ENCODE measurements at regions not wholly inside any gene's neighbourhood (a gene's known extent, or its start where the extent isn't known, plus 50 kb on each side); places are given as distances from the start of the nearest gene placed in this dataset.

DNA sequence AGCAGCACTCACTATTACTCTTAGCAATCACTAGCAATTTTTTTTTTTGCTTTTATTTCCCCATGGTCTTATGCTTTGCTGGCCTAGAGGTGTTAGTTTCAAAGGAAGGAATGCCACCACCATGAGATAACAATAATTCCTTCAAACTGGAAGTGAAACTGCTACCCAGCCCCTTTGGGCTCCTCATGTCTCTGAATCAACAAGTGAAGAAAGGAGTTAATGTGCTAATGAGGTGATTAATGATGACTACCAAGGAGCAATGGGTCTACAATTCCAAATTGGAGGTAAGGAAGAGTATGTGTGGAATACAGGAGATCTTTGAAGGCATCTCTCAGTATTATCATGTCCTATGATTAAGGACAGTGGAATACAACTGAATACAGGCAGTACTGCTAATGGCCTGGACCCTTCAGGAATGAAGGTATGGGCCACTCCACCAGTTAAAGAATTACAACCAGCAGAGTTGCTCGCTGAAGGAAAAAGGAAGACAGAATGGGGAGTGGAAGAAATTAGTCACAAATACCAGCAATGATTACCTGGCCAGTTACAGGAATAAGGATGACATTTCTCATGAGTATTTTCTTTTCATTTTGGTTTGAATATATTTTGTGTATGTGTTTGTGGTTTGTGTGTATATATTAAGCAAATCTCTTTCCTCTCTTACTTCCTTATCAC lies 652.9 kb downstream of the ADGRL2 start:
- no peak for DNase-seq

DNA sequence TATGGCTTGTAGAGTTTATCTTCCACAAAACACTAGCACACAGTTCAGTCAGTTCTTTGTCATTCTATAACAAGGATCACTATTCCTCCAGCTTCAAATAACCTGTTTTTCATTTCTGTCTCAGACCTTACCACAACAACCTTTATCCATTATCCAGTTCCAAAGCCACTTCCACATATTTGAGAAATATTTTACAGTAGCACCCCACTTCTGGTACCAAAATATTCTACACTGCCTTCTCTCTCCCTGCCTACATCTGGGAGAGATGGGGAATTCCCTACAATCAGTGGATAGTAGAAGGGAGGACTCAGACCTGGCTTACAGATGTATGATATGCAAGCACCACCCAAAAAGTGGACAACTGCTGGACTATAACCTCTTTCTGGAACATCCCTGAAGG lies 651.4 kb downstream of the ADGRL2 start:
- no peak for DNase-seq

DNA sequence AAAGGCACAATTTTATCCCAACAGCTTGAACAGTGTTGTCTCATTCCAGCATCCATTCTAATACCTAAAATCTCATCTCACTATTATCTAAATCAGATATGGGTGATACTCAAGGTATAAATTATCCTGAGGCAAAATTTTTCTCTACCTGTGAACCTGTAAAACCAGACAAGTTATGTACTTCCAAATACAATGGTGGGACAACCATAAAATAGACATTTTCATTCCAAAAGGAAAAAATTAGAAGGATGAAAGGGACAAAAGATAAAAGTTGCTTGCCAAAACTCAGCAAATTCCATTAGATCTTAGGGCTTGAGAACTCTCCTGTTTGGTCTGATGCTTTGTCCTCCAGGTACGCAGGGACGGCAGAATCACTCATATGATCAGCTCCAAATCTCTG lies 650.5 kb downstream of the ADGRL2 start:
- no peak for DNase-seq

DNA sequence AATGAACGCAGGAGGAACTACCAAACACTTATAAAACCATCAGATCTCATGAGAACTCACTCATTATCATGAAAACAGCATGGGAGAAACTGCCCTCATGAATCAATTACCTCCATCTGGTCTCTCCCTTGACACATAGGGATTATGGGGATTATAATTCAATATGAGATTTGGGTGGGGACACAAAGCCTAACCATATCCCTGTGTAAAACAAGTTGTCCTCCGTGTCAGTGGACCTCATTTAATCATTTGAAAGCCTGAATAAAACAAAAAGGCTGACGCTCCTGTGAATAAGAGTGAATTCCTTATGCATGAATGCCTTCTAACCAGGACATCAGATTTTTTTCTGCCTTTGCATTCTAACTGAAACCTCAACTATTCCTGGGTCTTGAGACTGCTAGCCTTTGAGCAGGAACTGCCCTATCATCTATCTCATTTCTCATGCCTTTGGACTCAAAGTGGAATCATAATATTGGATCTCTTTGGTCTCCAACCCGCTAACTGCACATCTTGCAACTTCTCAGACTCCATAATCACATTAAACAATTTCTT lies 648.8 kb downstream of the ADGRL2 start:
- no peak for DNase-seq

DNA sequence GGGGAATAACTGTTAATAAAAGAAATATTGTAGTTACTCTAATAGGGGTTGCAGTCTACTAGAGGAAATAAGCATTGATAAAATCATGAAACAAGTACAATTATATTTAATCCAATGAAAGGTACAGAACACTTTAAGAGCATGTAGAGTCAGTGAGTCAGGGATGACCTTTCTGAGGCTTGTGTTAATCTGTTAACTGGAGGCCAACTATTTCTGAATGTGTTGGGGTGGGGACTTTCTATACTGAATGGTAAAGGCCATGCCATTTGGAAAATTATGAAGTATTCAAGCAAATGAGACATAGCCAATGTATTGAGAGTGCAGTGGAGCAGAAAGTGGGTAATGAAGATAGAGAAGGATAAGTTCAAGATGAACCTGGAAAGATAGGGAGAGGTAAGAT lies 646.2 kb downstream of the ADGRL2 start:
- DNase-seq = no peak

DNA sequence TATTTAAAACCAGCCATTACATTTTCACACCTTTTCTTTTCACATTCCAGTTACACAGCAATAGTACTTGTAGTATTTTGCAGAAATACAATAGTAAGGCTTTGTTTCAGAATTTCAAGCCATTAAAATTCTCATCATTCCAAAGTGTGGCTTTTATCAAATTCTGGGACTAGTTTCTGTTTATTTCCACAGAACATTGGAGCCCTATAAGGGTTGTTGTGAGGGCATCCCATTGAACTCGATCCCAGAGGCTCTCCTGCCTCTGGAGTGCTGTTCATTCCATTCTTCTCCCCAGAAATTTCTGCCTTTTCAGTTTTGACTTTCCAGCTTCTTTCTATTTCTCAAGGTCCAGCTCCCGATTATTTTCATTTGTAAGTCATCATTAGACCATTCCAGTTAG lies 645.5 kb downstream of the ADGRL2 start:
- DNase-seq = no peak

DNA sequence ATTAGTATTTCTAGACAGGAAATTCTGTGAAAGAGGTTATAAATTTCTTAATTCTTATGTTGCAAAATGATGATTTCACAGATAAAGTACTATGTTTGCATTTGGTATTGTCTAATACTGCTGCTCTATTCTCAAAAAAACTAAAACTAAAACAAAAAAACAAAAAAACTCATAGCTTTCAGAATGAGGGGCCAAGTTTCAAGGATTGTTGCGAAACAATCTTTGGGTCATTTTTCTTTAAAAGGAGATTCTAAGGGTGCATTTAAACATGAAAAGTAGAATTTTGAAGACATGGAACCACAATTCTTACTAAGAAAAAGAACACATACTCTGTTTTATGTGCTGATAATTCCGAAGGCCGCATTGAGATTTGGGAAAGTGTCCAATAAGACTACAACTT lies 645.1 kb downstream of the ADGRL2 start:
- no peak for DNase-seq

DNA sequence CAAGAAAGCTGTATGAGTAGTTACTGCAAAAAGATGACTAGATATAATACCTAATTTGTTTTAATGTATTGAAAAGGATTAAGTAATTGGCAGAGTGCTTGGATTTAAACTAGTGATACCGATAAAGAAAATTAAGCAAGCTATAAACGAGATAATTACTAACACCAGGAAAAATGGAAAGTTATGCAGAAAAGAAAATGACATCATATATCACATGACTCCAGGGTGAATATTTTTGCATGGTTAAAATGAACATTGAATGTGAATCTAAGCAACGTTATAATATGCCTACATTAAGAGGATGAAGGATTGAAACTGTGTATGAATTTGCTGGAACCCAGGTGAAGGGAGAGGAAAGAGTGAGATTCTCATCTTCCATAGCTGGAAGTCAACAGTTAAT lies 644.4 kb downstream of the ADGRL2 start:
- no peak for DNase-seq

DNA sequence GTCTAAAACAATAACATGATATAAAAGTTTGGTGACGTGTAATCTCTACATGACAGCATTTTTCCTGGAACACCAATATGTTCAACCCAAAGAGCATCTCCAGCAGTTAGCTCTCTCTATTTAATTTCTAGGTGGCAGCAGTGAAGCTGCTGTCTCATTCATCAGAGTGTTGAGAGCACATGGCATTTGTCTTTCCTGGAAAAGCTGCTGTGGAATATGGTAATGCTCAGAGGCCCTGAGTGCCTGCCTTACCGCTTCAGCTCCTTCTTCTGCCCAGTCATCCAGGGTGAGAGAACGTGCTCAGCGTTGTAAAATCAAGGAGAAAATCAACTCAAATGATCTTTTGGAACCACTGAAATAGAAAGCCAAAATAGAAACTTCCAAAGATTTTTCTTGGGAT lies 640.7 kb downstream of the ADGRL2 start:
- DNase-seq = no peak

DNA sequence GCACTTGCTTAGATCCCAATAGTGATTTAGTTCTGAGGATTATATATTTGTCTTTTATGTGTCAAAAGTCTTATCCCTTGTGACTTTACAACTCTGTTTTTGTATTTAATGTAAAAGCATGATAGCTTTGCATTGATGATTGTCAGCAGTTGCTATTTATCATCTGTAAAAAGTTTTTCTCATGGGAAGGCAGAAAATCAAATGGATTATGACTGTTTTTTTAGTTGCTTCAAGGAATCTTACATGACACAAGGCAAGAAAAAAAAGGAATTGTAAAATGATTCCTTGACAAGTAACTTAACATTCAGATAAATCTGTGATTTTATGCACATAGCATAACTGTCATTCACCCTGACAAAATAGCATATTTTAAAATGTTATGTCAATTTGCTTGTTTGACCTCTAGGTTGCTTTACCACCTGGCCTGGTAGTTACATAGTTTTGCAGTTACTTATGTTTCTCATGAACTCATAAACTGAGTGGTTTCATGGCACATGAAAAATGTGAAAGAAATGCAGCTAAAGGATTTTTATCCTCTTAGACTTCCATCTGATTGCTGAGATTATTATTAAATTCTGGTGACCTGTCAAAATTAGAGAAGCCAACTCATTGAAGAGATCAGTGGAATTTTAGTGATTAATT lies 622.6 kb downstream of the ADGRL2 start:
- DNase-seq = no peak

DNA sequence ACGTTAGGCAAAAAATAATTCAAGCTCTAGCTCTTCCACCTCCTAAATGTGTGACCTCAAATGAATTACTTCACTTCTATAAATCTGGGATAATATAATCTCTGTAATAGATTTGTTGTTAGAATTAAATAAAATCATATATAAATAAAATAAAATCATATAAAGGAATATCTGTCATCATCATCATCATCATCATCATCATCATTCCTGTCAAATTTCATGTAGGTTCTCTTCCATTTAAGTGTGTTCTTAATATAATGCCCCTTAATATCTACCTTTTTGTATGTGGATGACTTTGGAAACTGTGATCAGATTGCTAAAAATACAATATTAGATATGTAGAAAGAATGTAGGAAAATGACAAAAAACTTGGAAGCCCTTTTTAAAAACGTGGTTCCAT lies 621.0 kb downstream of the ADGRL2 start:
- no peak for DNase-seq

DNA sequence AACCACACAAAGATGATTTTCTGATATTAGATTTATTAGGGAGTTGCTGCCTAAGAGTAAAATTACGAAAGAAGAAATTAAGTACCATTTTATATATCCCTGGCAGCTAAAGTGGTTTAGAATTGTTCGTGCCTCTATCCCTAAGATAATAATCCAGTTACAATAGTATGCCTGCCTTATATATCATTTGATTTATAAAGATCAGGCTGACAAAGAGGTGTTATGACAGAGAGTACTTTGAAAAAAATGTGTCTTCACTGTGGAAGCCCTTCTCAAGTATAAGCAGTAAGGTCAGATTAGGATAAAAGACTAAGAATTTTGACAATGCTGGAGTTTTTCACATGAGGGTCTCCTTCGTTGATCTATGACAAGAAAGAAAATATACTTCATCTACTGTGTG lies 619.9 kb downstream of the ADGRL2 start:
- DNase-seq = no peak

DNA sequence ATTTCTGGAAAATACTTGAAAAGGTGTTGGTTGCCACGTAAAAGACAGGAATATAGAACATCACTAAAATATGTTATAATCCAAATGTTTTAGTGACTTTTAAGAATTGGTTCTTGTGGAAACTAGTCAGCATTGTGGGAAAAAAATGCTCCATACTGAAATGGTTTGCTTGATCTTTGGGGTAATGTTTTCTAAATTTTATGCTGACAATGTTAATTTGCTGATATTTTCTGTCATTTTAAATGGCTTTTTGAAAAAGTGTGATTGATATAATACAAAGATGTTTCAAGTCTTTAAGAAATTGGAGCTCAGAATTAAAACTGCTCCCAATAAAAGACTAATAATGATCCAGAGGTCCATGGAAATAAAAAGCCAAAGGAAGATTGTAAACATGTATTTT lies 610.9 kb downstream of the ADGRL2 start:
- no peak for DNase-seq

DNA sequence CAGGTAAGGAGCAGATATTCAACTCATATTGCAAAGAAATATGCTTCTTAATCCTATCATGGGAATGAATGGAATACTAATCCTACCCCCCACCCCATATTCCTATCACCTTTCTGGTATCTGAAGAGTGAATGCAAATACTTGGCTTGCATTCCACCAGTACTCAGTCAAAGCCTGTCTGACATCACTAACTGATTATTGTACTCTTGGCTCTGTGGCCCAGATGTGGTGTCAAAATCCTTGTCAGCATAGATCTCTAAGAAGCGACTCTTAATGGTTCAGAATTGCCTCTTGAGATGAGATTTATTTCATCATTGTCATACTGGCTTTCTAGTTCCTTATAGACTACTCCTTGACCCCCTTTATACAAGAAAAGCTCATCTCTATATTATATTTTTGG lies 604.6 kb downstream of the ADGRL2 start:
- no peak for DNase-seq

DNA sequence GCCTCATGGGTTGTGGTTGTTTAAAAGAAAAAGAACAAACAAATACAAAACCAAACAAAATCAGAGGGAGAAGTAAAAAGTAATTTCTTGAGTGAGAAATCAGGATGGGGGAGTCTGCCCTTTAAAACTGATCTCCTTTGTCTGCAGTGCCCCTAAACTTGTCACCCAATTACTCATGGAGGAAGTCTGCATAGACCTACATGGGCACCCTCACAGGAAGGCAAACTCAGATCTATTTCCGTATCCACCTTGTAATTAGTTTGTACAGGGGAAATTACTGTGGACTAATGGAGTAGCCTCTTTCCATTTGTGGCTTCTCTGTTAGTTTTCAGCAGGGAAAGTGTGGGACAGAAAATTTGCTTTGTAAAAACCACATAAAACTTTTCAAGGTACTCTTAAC lies 600.4 kb downstream of the ADGRL2 start:
- no peak for DNase-seq

DNA sequence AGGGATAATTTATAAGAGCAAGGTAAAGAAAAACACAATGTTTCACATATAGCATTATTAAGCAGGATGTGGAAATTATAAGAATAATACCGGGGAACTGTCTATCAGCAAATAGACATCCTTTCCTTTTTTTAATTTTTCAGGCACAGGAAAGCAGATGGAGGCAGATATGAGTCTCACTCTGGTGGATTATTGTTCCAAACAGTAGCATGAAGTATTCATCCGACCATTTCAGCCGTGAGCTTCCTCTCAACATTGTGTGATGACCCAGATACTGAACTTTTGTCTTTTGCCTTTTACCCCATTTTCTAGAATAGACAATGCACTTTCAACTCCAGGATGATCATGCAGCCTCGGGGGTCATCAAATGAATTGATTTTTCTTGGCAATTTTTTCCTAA lies 599.8 kb downstream of the ADGRL2 start:
- no peak for DNase-seq

DNA sequence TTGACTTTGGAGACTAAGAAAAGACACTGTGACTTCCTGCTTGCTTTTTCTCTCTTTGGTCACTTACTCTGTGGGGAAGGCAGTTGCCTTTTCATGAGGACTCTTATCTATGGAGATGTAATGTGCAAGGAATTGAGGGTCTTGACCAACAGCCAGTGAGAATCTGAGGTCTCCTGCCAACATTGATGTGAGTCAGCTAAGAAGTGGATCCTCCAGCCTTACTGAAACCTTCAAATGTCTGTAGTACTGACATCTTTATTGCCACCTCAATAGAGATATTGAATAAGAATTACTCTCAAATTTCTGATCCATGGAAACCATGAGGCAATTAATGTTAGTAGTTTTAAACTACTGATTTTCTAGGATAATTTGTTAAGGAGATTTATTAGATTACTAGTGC lies 598.4 kb downstream of the ADGRL2 start:
- DNase-seq = no peak

DNA sequence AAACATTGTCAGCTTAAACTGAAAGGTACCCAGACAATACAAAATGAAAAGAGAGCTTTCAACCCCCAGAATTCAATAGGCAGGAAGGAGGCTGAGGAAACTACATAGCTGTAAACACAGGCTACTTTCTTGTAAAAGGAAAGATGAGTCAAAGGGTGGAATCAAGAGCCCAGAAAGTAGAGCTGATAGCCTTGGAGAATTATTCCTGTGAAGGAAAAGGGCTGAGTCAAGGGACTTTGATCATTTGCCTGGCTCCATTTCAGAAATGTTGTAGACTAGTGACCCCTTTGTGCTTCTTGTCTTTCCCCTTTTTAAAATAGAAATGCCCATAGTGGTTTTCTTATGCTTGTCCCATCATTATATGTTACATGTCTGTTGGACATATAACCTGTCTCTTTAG lies 597.6 kb downstream of the ADGRL2 start:
- no peak for DNase-seq

DNA sequence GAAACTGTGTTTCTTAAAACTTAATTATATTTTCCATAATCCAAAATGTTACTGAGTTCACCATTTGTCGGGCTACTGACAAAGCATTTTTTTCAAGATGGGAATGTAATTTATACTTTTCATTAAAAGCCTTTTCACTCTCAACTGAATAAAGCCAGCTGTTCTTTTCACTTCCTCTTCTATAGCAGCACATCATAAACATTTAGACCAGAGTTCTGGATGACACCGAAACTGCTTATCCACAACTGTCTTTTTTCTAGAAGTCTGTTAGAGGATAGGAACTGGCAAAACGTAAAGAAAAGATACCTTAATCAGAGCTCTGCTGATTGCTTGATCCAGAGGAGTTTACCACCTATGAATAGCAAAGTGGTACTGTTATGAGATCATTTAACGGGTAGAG lies 594.7 kb downstream of the ADGRL2 start:
- DNase-seq = no peak

DNA sequence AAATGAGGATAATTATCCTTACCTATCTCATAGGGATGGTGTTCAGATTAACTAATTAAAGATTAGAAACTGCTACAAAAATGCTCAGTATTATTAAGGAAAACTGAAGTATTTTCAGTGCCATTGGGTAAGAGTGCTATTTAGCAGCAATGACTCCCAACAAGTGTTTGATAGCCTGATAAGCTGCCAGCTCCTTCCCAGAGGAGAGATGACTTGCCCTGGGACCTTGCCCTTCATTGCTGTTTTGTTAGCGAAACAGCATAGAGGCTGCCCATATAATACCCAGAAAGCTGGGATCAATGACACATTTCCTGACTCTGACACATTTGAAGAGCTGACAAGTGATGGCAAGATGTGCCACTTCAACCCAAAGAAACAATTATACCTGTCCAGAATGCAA lies 592.2 kb downstream of the ADGRL2 start:
- no peak for DNase-seq

DNA sequence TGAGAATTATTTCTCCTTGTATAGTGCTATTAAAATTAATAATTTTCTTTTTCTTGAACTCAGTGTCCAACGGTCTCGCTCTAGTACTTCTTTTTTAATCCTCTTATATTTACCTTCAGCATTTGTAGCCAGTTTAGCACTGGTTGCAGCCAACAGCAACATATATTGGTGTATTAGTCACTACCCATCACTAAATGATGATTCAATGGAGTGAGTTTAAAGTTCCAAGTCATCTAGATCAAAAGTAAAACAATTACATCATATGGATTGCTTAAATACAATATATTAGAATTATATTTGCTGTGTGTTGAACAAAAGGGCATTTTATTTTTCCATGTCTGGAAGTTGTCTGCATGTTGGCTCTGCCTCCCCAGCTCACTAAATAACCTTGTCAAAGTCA lies 591.8 kb downstream of the ADGRL2 start:
- no peak for DNase-seq

DNA sequence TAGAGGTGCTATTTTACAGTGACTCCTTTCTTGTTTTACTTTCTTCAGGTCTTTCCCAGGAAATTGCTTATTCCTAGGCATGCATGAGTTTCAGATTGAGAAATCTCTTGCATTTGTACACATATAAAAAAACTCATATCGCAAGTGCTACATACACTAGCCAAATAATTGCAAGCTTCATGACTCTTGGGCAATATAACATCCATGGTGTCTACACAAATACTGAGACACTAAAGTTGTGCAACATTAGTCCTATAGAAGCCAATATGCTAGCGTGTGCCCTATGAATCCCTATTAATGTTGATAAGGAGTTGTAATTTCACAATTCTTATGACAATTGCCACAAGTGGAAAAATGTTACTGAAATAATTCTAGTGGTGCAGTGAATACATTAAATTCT lies 591.0 kb downstream of the ADGRL2 start:
- DNase-seq = no peak

DNA sequence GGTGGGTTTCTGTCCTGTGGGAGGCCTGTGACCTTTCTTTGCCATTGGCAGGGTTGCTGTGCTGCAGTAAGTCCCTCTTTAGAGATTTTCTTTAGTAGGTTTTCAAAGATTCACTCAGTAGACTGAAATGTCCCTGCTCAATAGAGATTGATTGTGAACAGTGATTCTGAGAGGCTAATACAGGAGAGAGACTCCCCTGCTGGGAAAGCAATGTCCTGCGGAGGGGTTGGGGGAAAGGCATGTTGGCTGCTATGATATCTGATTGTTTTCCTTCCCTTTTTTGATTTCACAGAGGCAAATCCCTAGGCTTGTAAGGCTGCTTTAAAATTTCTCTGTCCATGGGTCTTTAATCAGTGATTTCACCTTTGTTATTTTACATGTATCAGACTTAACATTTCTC lies 589.9 kb downstream of the ADGRL2 start:
- DNase-seq = no peak

DNA sequence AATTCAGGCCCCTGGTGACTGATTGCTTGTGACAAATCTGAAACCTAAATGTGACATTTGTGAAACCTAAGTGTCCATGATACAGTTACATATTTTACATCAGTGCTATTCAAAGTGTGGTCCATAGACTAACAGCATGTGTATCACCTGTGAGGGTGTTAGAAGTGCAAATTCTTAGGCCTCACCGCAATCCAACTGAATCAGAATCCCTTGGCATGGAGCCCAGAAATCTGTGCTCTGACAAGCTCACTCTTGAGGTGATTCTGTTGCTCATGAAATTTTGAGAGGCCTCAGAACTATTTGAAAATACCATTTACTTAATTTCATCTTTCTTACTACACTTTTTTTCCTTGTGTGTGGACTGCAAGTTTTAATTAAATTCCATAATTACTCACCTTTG lies 587.9 kb downstream of the ADGRL2 start:
- DNase-seq = no peak

DNA sequence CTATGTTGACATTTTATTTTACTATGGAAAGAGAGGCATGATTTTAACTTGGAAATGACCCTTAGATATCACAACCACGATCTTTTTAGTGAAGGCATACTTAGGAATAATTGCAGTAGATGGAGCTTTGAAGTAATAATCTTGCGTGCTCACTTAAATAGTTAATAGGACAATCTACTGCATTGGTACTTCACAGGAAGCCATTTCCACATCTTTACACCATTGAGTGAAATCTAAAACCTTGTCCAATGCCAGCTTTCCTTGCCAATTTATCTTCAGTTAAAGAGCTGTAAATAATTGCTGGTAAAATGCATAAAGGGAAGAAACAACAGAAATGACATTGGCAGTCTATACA lies 586.3 kb downstream of the ADGRL2 start:
- no peak for DNase-seq
